Activated CD8-positive, alpha-beta T cell treated with anti-CD3 and anti-CD28 coated beads for 36 hours (primary cell): ENCODE measurements at regions not wholly inside any gene's neighbourhood (a gene's known extent, or its start where the extent isn't known, plus 50 kb on each side); places are given as distances from the start of the nearest gene placed in this dataset.

Source experiments
- ATAC-seq: fragments of 200-7000 bp; cut with Tn5 transposase; one replicate; pipeline ENCODE4 v1.10.0; 2021; ENCODE audit warnings: mild to moderate bottlenecking, moderate library complexity
- CTCF ChIA-PET: fragments of 350-600 bp; sonication (Branson Sonifier 250); formaldehyde crosslinking; loops from one replicate; lab custom pipeline; 2021; ENCODE audit warnings: antibody characterized with exemption; lab: Charles Lee
- POLR2A ChIA-PET: fragments of 350-600 bp; sonication (Branson Sonifier 250); formaldehyde crosslinking; loops from one replicate; lab custom pipeline; 2021; ENCODE audit warnings: antibody characterized with exemption; lab: Charles Lee
- DNase-seq: peaks from one replicate; pipeline ENCODE4 v3.0.0-alpha.2; 2020
- H3K27ac Mint-ChIP-seq: one replicate; pipeline ENCODE4 v1.8.0; 2021; ENCODE audit warnings: mild to moderate bottlenecking, mixed read lengths
- H3K27me3 Mint-ChIP-seq: one replicate; pipeline ENCODE4 v1.8.0; 2021; ENCODE audit warnings: mixed read lengths
- H3K36me3 Mint-ChIP-seq: one replicate; pipeline ENCODE4 v1.8.0; 2021; ENCODE audit warnings: low read depth, mixed read lengths
- H3K4me1 Mint-ChIP-seq: one replicate; pipeline ENCODE4 v1.8.0; 2021; ENCODE audit warnings: low read depth, mixed read lengths
- H3K4me3 Mint-ChIP-seq: one replicate; pipeline ENCODE4 v1.8.0; 2021; ENCODE audit warnings: mild to moderate bottlenecking, moderate library complexity, mixed read lengths
- H3K9me3 Mint-ChIP-seq: one replicate; pipeline ENCODE4 v1.8.0; 2021; ENCODE audit warnings: mixed read lengths
- intact Hi-C: fragments of 100-400 bp; cut with micrococcal nuclease; formaldehyde crosslinking; loops from one replicate; pipeline ENCODE4 v1.10.0; 2022
- TF ChIP-seq, protein P1 (sequence below): fragments of 200-600 bp; IDR thresholded peaks from one replicate; pipeline ENCODE4 v1.8.0; 2022; ENCODE audit warnings: antibody characterized with exemption, mild to moderate bottlenecking

DNA sequence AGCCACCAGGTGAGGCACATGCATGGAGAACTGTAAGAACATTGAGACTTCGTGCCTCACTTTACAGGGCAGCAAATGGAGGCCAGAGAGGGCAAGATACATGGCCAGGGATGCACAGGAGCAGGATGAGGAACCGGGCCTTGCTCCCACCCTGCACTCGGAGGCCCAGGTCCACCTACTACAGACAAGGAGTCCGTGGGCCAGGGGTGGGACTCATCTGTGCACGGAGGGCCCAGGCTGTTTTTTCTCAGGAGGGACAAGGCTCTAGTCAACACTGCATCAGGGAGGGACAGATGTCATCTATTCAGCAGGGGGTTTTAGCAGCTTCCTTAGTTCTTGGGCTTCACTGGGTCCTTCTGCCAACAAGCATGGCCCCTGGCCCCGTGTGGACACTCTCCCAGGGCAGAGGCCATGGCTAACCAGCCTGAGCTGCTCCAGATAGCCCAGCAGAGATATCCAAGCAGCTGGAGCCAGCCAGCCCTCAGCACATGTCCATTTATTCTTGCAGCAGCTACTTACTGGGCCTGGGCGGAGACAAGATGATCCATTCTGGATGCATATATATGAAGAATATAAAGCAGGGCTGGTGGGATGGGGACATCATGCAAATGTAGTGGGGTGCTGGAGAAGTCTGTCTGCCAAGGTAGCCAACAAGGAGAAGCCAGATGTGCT is 134.5 kb upstream of the RET start:
- ATAC-seq = no peak
- H3K4me3 Mint-ChIP-seq = no peak overlapping the region
- H3K36me3 Mint-ChIP-seq = no peaks in the 10 kb centered on the region
- no peak overlapping the region for H3K27ac Mint-ChIP-seq
- no peaks in the 10 kb centered on the region for H3K9me3 Mint-ChIP-seq
- ChIA-PET CTCF (no interaction called here), POLR2A (no interaction called here)
- no peaks in the 10 kb centered on the region for H3K4me1 Mint-ChIP-seq
- TF ChIP-seq, protein P1, sequence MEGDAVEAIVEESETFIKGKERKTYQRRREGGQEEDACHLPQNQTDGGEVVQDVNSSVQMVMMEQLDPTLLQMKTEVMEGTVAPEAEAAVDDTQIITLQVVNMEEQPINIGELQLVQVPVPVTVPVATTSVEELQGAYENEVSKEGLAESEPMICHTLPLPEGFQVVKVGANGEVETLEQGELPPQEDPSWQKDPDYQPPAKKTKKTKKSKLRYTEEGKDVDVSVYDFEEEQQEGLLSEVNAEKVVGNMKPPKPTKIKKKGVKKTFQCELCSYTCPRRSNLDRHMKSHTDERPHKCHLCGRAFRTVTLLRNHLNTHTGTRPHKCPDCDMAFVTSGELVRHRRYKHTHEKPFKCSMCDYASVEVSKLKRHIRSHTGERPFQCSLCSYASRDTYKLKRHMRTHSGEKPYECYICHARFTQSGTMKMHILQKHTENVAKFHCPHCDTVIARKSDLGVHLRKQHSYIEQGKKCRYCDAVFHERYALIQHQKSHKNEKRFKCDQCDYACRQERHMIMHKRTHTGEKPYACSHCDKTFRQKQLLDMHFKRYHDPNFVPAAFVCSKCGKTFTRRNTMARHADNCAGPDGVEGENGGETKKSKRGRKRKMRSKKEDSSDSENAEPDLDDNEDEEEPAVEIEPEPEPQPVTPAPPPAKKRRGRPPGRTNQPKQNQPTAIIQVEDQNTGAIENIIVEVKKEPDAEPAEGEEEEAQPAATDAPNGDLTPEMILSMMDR = no peak
- H3K27me3 Mint-ChIP-seq = no peaks in the 10 kb centered on the region
- intact Hi-C loops = no loop called here
- no peak for DNase-seq

DNA sequence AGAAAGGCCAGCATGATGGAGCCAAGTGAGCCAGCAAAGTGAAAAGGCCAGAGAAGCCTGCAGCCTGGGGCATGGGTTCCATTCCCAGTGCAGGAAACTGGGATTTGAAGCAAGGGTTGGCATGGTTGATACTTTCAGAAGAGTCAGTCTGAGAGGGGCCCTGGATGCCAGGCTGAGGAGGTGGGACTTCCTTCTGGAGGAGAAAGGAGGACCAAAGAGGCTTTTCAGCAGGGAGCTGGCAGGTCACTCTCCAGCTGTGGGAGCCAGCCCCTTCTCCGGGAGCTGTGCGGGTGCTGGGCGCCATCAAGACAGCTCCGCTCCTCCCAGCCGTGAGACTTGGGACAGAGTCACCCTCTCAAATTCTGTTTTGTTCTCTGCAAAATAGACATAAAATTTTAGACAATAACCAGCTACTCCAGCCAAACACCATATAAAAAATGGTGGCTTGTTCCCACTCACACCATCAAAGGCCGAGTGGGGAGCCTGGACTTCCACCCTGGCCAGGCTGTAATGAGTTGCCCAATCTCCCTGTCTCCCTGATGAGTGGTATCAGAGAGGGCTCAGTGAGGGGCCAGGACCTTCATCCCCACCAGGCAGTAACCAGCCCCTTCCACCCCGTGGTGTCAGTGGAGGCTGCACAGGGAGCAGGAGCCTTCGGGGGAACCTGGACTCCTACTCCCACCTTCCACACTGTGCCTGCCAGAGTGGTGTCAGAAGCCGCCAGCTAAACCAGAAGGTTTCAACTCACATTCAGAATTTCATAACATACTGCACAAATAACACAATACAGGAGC is 133.6 kb upstream of the RET start:
- Mint-ChIP-seq H3K27me3 (no peaks in the 10 kb centered on the region), H3K9me3 (no peaks in the 10 kb centered on the region), H3K27ac (no peak overlapping the region), H3K4me3 (no peak overlapping the region), H3K36me3 (no peaks in the 10 kb centered on the region), H3K4me1 (no peaks in the 10 kb centered on the region)
- TF ChIP-seq, protein P1 = no peak
- ATAC-seq (no peak), DNase-seq (no peak)
- CTCF ChIA-PET = no interaction called here
- intact Hi-C loops = no loop called here
- POLR2A ChIA-PET = no interaction called here

DNA sequence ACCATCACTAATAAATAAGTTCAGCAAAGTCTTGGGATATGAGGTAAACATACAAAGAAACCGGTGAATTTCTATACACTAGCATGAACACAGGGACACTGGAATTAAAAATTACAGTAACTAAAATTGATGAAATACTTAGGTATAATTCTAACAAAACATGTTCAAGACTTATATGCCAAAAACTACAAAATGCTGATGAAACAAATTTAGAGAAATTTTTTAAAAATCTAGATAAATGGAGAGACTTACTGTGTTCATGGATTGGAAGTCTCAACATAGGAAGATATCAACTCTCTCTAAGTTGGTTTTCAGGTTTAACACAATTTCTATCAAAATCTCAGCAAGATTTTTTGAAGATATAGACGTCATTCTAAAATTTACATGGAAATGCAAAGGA is 128.8 kb upstream of the RET start:
- Mint-ChIP-seq H3K4me3 (no peak overlapping the region), H3K9me3 (no peaks in the 10 kb centered on the region), H3K27me3 (peaks cover 2% of the 10 kb centered on the region), H3K36me3 (no peaks in the 10 kb centered on the region), H3K27ac (no peak overlapping the region), H3K4me1 (no peaks in the 10 kb centered on the region)
- TF ChIP-seq, protein P1 = no peak
- intact Hi-C loops = no loop called here
- POLR2A ChIA-PET = no interaction called here
- CTCF ChIA-PET = no interaction called here
- DNase-seq (no peak), ATAC-seq (no peak)

DNA sequence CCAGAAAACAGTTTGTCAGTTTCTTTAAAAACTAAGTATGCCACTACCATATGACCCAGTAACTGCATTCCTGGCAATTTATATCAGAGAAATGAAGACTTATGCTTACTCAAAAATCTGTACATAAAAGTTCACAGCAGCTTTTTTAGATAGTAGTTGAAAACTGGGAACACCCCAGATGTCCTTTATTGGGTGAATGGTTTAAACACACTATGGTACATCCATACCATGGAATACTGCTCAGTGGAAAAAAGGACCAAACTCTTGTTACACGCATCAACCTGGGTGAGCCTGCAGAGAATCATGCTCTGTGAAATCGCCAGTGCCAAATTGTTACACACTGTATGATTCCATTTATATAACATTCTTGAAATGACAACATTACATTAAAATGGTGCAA is 127.6 kb upstream of the RET start:
- Mint-ChIP-seq H3K36me3 (no peaks in the 10 kb centered on the region), H3K27me3 (peaks cover 2% of the 10 kb centered on the region), H3K9me3 (no peaks in the 10 kb centered on the region), H3K4me1 (no peaks in the 10 kb centered on the region), H3K27ac (no peak overlapping the region), H3K4me3 (no peak overlapping the region)
- DNase-seq = no peak
- CTCF ChIA-PET = no interaction called here
- no peak for ATAC-seq
- POLR2A ChIA-PET = no interaction called here
- TF ChIP-seq, protein P1 = no peak
- intact Hi-C loops = no loop called here
